ENCODE measurements at regions not wholly inside any gene's neighbourhood (a gene's known extent, or its start where the extent isn't known, plus 50 kb on each side); places are given as distances from the start of the nearest gene placed in this dataset.
"Not testable (repeated sequence)": the region's sequence is repeated elsewhere in the genome, so short reads cannot be mapped to it uniquely, and the experiment has no call there.

DNA sequence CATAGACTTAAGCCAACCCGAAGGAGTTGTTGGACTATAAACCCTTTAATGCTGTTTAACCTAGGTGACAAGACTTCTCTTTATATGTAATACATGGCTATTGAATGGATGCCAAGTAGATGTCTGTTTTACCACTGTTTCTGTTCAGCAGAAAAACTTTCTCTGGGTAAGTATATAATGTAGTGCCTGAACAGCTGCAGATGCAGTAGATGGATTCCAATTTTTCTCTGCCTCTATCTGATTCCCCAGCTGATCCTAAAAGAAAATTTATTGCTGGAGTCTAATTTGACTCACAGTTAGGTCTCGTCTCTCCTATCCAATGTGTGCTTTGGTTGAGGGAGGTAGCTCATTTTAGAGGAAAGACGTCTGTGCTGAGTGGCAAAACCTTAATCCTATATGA is 256.5 kb upstream of the CBLB start:
- DNase-seq = no peak

DNA sequence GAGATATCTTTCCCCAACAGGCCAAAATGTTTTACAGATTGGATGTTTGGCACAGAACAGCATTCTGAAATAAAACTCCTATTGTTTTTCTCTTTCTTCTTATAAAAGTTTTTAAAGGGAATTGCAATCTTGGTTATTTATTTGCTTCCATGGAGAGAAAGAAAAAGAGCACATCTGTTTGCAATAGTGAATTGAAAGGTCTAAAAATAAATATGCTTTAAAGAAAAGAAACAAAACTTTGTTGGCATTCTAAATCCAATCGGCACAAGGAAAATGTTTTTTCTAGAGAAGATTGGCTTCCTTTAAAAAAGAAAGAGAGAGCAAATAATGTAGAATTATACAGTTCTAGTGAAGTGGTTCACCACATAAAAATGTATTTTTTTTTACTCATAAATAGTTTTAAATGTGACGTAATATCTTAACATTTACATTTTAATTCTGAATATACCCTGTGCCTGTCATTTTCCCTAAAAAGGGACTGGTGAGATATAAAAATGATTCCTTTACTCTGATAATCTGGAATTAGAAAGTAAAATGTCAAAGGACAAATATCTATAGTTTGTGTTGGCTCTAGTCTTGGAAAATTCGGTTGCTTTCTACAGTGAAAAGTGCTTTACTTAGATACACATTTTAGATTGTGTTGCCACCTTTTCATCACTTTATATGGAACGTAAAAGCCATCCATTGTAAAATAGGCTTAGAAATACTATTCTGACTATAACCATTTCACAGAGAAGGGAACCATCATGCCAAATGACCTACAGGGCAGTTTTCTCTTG is 257.4 kb upstream of the CBLB start:
- no peak for DNase-seq

DNA sequence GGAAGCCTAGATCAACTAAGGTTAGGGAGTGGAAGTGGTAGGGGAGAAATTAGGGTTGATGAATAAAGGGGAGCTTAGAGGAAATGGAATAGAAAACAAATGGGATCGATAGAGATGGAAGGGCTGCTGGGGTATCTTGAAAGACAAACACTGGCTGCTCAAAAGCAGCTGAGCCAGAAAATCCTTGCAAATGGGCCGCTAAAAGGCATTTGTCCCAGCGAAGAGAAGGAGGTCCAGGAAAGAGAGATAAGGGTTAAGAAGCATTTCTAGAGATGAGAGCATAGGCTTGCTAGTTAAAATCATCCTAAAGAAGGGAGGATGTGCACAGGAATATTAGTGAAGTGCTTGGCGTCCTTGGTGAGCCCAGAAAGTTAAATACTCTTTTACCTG is 258.0 kb upstream of the CBLB start:
- no peak for DNase-seq

DNA sequence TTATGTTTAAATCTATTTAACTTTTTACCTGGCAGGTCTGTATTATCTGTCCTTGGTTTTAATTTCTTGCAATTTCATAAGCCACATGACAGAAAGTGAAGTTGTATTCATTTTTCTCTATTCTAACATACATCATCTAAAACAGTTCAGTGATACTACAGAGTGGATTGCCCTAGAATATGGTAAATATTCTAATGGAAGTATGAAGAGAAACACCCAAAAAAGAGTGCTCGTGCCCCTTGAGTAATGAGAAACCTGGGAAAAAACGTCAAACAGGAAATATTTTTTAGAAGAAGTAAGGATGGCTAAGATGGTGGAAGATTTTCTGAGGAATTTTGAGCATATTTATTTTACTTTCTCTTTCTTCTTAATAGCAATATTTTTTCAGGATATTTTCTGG is 261.1 kb upstream of the CBLB start:
- no peak for DNase-seq

DNA sequence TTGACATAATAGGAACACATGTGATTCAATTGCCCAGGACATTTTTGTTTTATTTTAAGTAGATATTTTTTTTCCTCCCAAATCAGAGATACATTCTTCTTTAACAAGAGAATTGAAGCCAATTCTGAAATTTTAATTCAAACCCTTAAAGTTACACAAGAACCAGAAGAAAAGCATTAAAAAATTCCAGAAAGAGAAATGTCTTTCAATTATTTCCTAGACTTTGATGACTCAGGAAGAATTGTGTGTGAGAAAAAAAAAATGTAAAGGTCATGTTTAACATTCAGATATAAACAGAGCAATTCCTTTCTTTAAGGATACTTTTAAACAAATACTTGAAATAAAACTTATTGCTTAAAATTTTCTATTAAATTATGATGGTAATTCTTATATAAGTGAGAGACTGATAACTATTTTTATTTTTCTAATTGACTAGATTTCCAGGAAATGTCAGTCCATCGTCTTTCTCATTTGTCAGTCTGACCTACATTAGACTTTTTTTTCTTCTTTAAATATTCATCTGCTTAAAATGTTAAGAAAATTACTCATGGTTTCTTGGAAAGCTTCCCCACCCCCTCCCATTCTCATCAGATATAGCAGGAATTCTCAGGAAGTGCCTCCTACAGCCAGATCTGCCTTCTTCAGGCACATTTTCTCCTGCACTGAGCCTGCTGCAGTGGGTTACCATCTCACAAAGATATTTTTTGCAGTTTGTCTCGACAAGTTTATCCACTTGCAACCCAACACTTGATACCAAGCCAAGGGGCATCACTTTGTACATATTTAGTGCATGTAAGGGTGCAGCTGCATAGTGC is 261.8 kb upstream of the CBLB start:
- DNase-seq = no peak

DNA sequence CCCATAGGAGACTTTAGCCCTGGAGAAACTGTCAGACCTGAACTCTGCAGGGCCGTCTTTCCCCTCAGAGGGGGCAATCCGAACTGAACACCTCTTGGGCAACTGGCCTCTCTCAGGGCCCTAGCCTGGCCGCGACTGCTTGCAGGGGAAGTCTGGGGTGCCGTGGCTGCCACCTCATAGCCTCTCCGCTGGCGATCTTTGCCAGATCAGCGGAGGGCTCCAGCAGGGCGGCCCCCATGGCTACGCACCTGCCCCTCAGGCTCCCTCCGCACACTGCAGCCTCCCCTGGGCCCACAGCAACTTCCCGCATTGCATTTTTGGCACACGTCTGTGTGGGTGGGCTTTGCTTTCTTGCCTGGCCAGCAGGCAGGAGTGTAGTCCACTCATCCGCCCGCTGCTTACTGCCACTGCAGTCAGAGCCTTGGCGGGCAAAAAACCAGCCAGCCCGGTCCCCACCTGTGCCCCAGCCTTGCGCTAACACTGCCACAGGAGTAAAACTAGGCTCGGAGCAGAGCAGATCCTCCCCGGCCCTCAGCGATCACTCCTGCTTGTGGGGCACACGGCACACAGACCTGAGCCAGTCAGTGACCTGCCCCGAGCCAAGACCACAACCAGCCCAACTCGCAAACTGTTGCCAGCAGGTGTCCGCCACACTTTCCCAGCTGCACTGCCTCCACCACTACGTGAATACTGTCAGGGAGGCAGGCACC is 266.8 kb upstream of the CBLB start:
- no peak for DNase-seq

DNA sequence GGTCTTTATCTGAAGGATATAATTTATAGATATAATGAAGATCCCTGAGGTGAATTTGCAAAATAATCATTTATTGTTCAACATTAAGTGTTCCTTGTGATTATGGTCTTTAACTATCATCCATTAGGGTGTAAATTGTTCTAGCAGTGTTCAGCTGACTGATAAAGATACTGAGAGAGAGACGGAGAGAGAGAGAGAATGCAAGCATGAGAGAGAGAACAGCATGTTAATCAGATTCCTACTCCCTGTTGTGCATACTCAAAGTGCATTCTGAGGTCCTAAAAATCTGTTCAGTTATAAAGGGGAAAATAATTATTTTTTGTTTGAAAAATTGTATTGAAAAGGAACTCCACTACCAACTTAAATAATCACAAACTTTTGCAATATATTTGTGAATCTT is 271.0 kb upstream of the CBLB start:
- no peak for DNase-seq

DNA sequence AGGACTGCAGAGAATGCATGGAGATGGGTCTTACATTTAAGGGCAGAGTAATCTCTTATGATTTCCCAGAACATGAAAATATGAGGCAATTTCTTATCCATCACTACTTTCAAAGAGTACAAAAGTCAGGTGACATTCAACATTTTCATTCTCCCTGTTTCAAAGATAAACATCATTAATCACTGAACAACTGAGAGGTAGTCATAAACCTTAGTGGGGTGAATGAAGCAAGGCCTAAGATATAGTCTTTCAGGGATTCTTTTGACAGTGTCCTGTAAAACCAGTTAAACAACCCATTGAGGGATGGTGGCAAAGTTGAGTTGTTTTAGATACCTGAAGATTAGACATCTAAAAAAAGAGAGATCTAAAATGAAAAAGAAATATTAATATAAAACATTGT is 271.6 kb upstream of the CBLB start:
- no peak for DNase-seq

DNA sequence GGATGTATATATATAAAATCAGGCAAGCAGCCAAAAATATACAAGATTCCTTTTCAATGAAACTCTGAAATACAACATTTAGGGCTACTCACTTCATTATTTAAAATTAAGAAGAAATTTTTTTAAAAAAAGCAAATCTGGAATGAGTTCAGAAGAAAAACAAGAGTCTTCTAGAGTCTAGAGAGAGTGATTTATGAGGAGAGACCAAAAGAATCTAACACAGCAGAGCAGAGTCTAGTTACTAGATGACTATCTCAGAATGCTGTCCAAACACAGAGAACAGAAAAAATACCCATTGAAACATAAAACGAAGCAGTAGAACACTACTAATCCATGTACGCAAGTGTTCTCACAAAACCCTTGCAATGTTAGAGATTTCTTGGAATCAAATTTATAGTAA is 275.2 kb upstream of the CBLB start:
- DNase-seq = no peak

DNA sequence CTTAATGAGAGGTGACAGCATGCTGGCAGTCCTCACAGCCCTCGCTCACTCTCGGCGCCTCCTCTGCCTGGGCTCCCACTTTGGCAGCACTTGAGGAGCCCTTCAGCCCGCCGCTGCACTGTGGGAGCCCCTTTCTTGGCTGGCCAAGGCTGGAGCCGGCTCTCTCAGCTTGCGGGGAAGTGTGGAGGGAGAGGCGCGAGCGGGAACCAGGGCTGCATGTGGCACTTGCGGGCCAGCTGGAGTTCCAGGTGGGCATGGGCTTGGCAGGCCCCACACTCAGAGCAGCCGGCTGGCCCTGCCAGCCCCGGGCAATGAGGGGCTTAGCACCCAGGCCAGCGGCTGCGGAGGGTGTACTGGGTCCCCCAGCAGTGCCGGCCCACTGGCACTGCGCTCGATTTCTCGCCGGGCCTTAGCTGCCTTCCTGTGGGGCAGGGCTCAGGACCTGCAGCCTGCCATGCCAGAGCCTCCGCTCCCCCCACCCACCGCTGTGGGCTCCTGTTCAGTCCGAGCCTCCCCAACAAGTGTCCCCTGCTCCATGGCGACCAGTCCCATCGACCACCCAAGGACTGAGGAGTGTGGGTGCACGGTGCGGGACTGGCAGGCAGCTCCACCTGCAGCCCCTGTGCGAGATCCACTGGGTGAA is 279.7 kb upstream of the CBLB start:
- not testable (repeated sequence) for DNase-seq

DNA sequence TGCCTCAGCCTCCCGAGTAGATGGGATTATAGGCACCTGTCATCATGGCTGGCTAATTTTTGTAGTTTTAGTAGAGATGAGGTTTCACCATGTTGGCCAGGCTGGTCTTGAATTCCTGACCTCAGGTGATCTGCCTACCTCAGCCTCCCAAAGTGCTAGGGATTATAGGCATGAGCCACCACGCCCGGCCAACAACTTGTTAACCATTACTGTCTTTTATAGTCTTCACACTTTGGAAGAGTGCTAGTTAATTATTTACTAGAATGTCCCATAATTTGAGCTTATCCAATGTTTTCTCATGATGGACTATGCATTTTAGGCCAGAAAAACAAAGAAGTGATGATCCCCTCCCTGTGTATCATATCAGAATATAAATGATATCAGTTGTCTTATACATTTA is 288.6 kb upstream of the CBLB start:
- no peak for DNase-seq

DNA sequence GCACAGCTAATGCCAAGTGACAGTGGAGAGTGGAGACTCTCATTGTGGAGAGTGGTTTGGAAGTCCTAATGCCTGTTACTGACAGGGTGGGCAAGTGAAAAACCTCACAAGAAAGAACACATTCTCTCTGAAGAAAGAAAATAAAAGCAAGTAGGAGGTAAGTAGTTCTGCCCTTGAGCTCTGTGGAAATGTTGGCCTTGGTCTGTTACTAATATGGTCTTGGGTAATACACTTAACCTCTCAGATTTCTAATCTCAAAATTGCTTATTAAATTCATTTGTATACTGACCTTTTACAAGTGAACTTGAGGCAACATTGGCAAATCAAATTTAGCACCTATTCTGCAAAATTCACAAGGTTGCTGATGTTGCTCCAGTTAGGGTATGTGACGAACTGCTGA is 291.6 kb upstream of the CBLB start:
- no peak for DNase-seq

DNA sequence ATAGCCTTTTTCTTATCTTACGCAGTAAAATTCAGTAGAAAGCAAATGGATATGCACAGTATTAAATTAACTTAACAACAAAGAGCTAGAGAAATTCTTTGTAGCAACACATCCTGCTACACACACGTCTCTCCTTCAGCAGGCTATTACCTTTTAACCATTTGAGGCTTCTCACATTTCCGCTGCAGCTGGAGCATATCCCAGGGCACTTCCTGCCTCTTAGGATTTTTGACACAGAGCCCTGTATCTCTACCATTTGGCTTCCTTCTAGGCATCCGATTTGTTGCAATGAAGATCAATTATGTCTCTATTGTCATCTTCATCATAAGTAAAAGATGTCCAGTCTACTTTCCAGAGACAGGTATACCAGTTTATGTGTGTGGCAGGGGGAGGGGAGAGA is 292.4 kb upstream of the CBLB start:
- DNase-seq = no peak

DNA sequence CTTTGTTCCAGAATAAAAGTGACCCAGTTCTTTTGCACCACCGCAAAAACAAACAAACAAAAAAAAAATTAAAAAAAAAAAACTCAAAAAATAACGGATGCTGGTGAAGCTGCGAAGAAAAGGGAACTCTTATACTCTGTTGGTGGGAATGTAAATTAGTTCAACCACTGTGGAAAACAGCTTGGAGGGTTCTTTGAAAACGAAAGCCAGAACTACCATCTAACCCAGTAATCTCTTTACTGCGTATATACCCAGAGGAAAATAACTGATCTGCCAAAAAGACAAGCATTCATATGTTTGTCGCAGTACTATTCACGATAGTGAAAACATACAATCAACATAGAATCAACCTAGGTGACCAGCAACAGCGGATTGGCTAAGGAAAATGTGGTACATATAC is 298.9 kb upstream of the CBLB start:
- no peak for DNase-seq

DNA sequence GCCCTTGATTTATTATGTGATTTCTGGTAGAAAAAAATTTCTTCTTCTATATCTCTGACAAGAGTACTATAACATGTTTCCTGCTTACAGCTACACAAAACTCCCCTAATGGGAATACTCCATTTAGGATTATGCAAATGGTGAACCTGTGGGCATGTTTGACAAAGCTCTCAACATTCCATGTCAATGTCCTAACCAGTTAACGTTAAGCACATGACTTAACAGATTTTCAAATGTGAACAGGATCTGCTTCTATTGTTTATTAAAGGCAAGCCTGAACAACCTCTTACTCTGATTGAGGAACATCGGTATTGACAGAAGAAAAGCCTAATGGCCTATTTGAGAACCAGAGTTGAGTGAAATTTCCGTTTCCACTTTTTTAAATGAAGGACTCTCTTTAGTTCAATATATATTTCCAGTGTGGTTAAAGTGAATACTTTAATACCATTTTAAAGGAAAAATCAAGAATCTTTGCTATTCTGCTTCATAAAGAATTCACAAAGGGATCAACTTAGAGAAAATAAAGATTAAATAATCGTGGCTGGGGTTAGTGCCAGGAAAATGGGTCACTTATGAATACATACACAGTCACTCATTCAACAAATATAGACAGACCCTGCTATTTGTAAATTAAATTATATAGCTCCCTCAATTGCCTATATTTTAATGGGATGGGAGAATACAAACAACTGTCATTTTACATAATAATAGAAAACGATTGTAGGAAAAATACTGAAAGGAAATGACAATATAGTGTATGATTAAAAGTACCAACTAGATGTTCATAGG is 300.3 kb upstream of the CBLB start:
- DNase-seq = no peak

DNA sequence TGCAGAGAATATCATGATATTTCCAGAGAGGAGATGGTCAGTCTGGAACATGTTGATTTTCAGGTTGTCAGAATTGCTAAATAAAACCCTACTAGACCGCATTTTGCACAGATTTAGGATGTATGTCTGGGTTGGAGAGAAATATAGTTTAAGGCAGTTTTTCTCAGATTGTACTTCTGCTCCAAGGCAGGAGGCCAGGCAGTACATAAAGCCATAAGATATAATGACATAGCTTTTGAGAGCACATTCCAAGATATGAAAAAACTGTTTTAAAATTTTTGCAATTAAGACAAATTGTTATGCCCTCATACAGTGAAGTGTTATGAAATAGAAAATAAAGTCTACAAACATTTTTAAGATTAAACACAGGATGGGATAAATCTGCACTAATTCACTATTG is 301.8 kb upstream of the CBLB start:
- no peak for DNase-seq

DNA sequence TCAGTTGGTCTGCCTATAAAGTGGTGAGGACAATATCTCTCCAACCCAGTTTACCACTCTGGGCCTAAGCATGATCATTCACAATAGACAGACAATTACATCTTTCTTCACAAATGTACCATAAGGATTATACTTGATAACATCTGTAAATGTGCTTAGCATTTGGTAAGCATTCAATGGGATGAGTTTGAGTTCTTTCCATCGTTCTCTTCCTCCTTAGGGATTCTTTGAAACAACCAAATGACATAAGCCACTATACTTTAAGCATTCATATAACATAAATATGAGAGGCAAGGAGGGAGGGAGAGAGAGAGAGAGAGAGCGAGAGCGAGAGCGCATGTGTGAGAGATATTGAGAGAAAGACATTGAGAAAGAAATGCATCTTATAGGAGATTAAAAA is 303.3 kb upstream of the CBLB start:
- no peak for DNase-seq

DNA sequence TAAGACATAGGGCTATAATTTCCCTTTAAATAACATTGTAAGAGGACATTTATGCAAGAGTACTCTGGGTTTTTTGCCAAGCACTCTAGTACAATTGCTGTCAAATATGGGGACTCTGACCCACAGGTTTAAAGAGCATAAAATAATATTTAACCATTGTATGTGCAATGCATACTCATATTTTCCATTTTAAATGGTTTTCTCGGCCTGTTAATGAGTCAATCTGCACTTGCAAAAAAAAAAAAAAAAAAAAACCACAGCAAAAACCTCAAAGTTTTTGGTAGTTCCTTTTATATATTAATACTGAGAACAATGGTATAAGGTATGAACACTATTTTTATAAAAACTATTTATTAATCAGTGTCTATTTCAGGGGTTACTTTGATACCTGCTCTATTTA is 304.0 kb upstream of the CBLB start:
- no peak for DNase-seq

DNA sequence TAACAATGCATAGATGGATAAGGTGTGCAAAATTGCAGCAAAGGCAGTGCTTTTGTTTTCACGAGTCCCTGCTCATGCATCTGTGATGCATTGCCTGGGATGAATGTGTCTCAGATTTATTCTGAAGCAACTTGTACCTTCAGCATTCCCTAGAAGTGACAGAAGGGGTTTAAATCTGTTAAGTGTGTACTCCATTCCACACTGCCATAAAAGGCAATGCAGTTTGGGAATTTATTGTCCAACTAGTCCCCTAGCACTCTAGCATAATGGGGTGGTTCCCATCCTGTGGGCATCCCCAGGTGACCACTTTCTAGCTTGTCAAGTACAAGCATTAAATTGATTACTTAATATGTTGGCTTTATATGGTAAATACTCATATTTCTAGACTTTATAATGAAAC is 306.5 kb upstream of the CBLB start:
- DNase-seq = no peak

DNA sequence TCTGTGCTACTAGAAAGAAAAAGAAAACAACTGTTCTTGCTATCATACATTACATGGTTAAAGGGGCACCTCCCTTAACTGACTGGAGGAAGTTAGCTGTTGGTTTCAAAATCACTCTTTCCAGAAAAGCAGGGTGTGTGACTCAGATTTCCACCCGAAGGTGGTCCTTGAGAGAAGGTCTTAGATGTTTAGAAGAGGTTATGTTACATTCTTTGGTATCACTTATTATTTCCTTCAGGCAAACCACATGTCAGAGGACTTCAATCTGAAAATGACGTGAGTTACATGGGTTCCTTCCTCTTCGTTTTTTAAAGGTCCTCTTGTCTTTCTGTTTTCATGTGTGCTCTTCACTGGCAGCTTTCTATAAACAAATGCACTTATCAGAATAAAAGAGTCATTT is 307.9 kb upstream of the CBLB start:
- DNase-seq = no peak

DNA sequence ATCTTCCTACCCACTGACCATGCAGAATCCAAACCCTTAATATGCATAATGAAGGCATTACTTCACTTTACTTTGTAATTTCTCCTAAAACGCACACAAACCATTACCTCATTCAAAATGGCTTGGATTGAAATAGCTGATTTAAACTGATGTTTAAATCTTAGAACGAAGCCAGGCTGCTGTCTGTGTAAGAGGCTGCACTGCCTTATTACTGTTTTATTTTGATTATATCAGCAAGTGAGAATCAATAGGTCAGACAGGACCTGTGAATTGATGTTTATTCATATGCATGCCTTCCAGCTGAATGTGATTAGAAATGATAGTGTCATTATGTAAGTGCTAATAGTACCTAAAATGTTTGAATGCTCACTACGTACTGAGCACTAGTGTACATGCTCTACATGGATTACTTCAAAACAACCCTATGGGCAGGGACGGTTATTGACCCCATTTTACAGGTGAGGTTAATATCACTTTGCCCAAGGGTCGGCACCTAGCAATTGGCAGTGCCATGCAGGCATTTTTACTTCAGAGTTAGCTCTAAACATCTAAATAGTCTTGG is 314.2 kb upstream of the CBLB start:
- DNase-seq = no peak

DNA sequence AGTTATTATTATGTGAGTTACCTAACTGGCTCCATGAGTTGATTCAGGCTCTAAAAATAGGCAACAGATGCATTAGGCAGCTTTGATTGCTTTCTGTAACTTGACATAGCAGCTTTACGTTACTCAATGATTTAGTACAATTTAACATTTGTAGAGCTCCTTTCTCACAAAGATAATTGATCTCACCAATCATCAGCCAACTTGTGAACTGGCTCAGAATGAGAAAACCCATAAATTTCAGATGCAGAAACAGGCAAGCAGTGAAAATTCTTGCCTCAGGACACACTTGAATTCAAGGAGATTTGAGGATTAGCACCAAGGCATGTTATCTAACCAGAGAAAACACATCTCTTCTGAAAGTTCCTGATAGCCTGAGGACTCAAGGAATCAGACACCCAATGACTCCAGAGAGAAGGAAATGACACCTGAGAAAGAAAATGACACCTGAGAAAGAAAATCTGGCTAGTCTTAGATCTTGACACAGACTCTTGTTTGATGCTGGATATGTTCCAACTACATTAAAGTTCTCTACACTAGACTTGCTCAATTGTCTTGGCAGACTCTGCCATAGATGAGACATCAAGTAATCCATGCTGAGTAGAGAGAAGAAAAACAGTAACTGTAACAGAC is 315.1 kb upstream of the CBLB start:
- no peak for DNase-seq
